Neural progenitor cell (in vitro differentiated cells): ENCODE measurements at regions not wholly inside any gene's neighbourhood (a gene's known extent, or its start where the extent isn't known, plus 50 kb on each side); places are given as distances from the start of the nearest gene placed in this dataset.

Source experiments
- DNase-seq: peaks from one replicate; pipeline ENCODE4 v3.0.0-alpha.2; 2016; ENCODE audit warnings: low spot score
- H2AFZ ChIP-seq: fragments of 200-600 bp; sonication (generic); replicated peaks from 2 replicates; pipeline ENCODE4 v1.6.1; 2016; ENCODE audit warnings: antibody characterized with exemption
- H3F3A ChIP-seq: fragments of 200-600 bp; sonication (generic); 2 replicates; pipeline ENCODE4 v1.6.1; 2016; ENCODE audit warnings: antibody characterized with exemption, low read depth
- H3K27ac ChIP-seq: fragments of 200-600 bp; sonication (generic); 2 replicates; pipeline ENCODE4 v1.5.1; 2016; ENCODE audit warnings: mild to moderate bottlenecking
- H3K27me3 ChIP-seq: fragments of 200-600 bp; sonication (generic); 2 replicates; pipeline ENCODE4 v1.6.1; 2016; ENCODE audit warnings: mild to moderate bottlenecking, moderate library complexity
- H3K36me3 ChIP-seq: fragments of 200-600 bp; sonication (generic); 2 replicates; pipeline ENCODE4 v1.5.1; 2016
- H3K4me1 ChIP-seq: fragments of 200-600 bp; sonication (generic); 2 replicates; pipeline ENCODE4 v1.6.1; 2016; ENCODE audit warnings: mixed run types
- H3K4me2 ChIP-seq: fragments of 200-600 bp; sonication (generic); 2 replicates; pipeline ENCODE4 v1.6.1; 2016
- H3K4me3 ChIP-seq: fragments of 200-600 bp; sonication (generic); 2 replicates; pipeline ENCODE4 v1.5.1; 2016
- H3K79me2 ChIP-seq: fragments of 200-600 bp; sonication (generic); 2 replicates; pipeline ENCODE4 v1.6.1; 2016; ENCODE audit warnings: low read depth
- H3K9ac ChIP-seq: fragments of 200-600 bp; sonication (generic); 2 replicates; pipeline ENCODE4 v1.6.1; 2016
- H3K9me3 ChIP-seq: fragments of 200-600 bp; sonication (generic); 2 replicates; pipeline ENCODE4 v1.5.1; 2016; ENCODE audit warnings: low read depth
- H4K20me1 ChIP-seq: fragments of 200-600 bp; sonication (generic); 2 replicates; pipeline ENCODE4 v1.6.1; 2016; ENCODE audit warnings: low read depth
- H3K27ac Mint-ChIP-seq: 3 replicates; pipeline ENCODE4 v1.8.0; 2021; ENCODE audit warnings: mixed read lengths
- H3K27me3 Mint-ChIP-seq: 2 replicates; pipeline ENCODE4 v1.8.0; 2022; ENCODE audit warnings: low read depth, mild to moderate bottlenecking, inconsistent platforms, moderate library complexity, mixed read lengths; ENCODE audit not compliant: insufficient read depth
- H3K36me3 Mint-ChIP-seq: 3 replicates; pipeline ENCODE4 v1.8.0; 2021; ENCODE audit warnings: mixed read lengths
- H3K4me1 Mint-ChIP-seq: 3 replicates; pipeline ENCODE4 v1.8.0; 2021; ENCODE audit warnings: mixed read lengths
- H3K4me3 Mint-ChIP-seq: 3 replicates; pipeline ENCODE4 v1.8.0; 2021; ENCODE audit warnings: mild to moderate bottlenecking, moderate library complexity, mixed read lengths
- H3K9me3 Mint-ChIP-seq: 3 replicates; pipeline ENCODE4 v1.8.0; 2020; ENCODE audit warnings: mixed read lengths
- CTCF ChIP-seq: fragments of 200-600 bp; sonication (generic); IDR thresholded peaks from 2 replicates; pipeline ENCODE4 v1.5.1; 2017; ENCODE audit warnings: antibody characterized with exemption, mild to moderate bottlenecking
- EZH2 ChIP-seq: fragments of 200-600 bp; sonication (generic); IDR thresholded peaks from 2 replicates; pipeline ENCODE4 v1.6.1; 2017; ENCODE audit warnings: antibody characterized with exemption, mild to moderate bottlenecking, moderate library complexity
- EZH2phosphoT487 ChIP-seq: fragments of 200-600 bp; sonication (generic); IDR thresholded peaks from 2 replicates; pipeline ENCODE4 v1.6.1; 2017; ENCODE audit warnings: antibody characterized with exemption

DNA sequence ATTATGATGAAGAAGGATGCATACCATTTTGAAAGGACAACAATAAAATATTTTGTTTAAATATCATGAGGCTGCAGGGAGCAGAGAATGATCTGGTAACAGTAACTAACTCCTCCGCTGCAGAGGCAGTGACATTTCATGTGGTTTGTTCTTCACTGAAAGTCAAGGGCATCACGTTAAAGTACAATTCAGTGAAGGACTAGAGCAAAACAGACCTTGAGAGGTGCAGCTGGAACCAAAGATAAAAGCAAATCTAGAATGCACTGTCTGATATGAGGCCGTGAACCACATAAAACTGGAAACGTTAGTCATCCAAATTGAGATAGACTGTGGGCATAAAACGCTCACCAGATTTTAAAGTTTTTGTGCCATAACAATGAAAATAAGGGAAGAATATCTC, 522.9 kb upstream of the TNP1 start:
- Histone ChIP-seq H3K4me2 (no peak overlapping the region), H3K4me3 (no peak overlapping the region), H3K9ac (no peak overlapping the region), H3K9me3 (no peaks in the 10 kb centered on the region), H2AFZ (no peak overlapping the region), H3K4me1 (peaks cover 1% of the 10 kb centered on the region), H3K79me2 (no peaks in the 10 kb centered on the region), H3K36me3 (no peaks in the 10 kb centered on the region), H3F3A (no peaks in the 10 kb centered on the region), H3K27me3 (no peaks in the 10 kb centered on the region), H4K20me1 (no peaks in the 10 kb centered on the region), H3K27ac (no peak overlapping the region)
- Mint-ChIP-seq H3K4me1 (no peaks in the 10 kb centered on the region), H3K27me3 (peaks cover 8% of the 10 kb centered on the region), H3K9me3 (peaks cover under 1% of the 10 kb centered on the region), H3K4me3 (no peak overlapping the region), H3K36me3 (no peaks in the 10 kb centered on the region), H3K27ac (no peak overlapping the region)
- TF ChIP-seq EZH2 (no peak), CTCF (no peak)
- DNase-seq = no peak

DNA sequence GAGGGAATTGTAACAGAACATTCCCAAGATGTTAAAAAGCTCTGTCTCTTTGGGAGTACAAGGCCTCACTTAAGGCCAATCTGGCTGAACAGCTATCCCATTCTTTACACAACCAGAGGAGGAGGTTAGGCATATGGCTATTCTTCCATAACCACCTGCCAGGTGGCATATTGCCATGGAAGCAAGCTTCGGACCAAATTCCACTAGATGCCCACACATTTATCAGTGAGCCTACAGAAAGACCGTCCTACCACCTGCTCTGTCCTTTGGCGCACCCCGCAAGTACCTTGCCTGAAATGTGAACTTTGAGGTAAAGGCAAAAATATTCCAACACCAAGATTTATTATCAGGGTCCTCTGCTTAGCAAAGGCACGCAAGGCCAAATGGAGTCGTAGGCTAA, 519.9 kb upstream of the TNP1 start:
- H3K27ac Mint-ChIP-seq = no peak overlapping the region
- H3K27me3 Mint-ChIP-seq = peaks cover 8% of the 10 kb centered on the region
- no peak for DNase-seq

GRCh38 chr2:217372794-217373193, 512.9 kb upstream of the TNP1 start:
- Histone ChIP-seq H3K9me3 (no peaks in the 10 kb centered on the region), H3K4me2 (no peak overlapping the region), H3K36me3 (no peaks in the 10 kb centered on the region), H3K9ac (no peak overlapping the region), H3K27ac (no peak overlapping the region), H2AFZ (no peak overlapping the region), H3F3A (peaks cover 14% of the 10 kb centered on the region), H3K4me1 (peaks cover 17% of the 10 kb centered on the region), H3K27me3 (peaks cover 3% of the 10 kb centered on the region), H3K4me3 (no peak overlapping the region), H4K20me1 (no peaks in the 10 kb centered on the region), H3K79me2 (no peaks in the 10 kb centered on the region)
- Mint-ChIP-seq H3K27ac (no peak overlapping the region), H3K4me1 (peaks cover 16% of the 10 kb centered on the region), H3K36me3 (peaks cover 2% of the 10 kb centered on the region), H3K4me3 (no peak overlapping the region), H3K27me3 (peaks cover 5% of the 10 kb centered on the region), H3K9me3 (peaks cover 5% of the 10 kb centered on the region)
- no peak for DNase-seq
- no peak for TF ChIP-seq EZH2phosphoT487
- TF ChIP-seq CTCF = no peak
- no peak for TF ChIP-seq EZH2

More for the DNA sequence above, 519.9 kb upstream of the TNP1 start:
- H3K4me3 Mint-ChIP-seq = no peak overlapping the region
- Histone ChIP-seq H3K9ac (no peak overlapping the region), H2AFZ (no peak overlapping the region), H3K27ac (no peak overlapping the region), H3K27me3 (no peaks in the 10 kb centered on the region), H3K9me3 (no peaks in the 10 kb centered on the region), H3F3A (no peaks in the 10 kb centered on the region), H3K4me3 (no peak overlapping the region), H3K36me3 (no peaks in the 10 kb centered on the region), H3K79me2 (no peaks in the 10 kb centered on the region), H4K20me1 (no peaks in the 10 kb centered on the region), H3K4me1 (no peaks in the 10 kb centered on the region), H3K4me2 (no peak overlapping the region)
- peaks cover 4% of the 10 kb centered on the region for H3K9me3 Mint-ChIP-seq
- TF ChIP-seq EZH2 = no peak
- no peak for TF ChIP-seq EZH2phosphoT487
- TF ChIP-seq CTCF = no peak
- no peaks in the 10 kb centered on the region for H3K4me1 Mint-ChIP-seq
- H3K36me3 Mint-ChIP-seq = peaks cover 2% of the 10 kb centered on the region
